Omental fat pad (tissue), 3 donors: ENCODE measurements at regions not wholly inside any gene's neighbourhood (a gene's known extent, or its start where the extent isn't known, plus 50 kb on each side); places are given as distances from the start of the nearest gene placed in this dataset.

Experiments
- ATAC-seq: fragments of 150-250 bp; one replicate; pipeline ENCODE4 v1.9.1; 2016; ENCODE audit warnings: mild to moderate bottlenecking, moderate library complexity; ENCODE audit not compliant: low FRiP score
- DNase-seq: peaks from one replicate; pipeline ENCODE4 v3.0.0-alpha.2; 2019; ENCODE audit warnings: low spot score
- TF ChIP-seq, protein P1 (sequence below), 3 donors: fragments of 450-650 bp; IDR thresholded peaks; one replicate each; pipeline ENCODE4 v1.5.1; 2016 to 2017; ENCODE audit warnings: antibody characterized with exemption in 3 of 3, mild to moderate bottlenecking in 3 of 3, moderate library complexity in 2 of 3

DNA sequence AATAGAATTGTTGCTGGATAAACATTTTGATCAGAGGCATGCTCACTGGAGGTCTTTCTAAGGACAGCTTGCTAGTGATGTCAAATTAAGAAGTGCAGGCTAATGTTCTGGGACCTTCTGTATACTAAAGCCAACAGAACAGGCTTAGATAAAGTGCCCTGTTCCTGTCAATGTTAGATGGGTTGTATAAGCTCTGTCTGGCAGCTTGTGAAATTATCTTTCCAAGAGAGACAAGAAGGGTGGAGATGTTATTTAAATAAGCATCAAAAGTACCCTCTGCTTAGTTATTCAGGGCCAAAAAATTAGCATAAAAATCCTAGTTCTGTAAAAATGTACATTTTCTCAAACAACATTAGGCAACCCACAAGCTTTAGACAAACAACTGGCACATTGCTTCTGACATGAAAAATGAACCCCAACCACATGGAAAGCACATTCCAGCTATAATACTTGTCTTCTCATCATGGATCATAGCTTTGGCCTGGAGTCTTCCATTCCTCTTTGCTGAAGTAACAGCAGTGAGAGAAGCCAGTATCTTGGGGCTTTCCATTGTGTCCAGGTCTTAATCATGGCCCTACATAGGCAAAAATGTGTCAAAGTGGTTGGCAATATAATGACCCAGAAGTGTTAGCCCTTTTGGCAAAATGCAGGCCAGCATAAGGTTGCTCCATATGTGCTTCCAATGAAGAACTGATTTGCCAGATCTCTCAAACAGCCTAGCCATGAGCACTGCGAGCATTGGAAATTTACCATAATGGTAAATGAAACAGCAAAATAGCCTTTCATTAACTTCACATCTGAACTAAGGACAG, 478.1 kb upstream of the ZNF804A start:
- TF ChIP-seq, protein P1, sequence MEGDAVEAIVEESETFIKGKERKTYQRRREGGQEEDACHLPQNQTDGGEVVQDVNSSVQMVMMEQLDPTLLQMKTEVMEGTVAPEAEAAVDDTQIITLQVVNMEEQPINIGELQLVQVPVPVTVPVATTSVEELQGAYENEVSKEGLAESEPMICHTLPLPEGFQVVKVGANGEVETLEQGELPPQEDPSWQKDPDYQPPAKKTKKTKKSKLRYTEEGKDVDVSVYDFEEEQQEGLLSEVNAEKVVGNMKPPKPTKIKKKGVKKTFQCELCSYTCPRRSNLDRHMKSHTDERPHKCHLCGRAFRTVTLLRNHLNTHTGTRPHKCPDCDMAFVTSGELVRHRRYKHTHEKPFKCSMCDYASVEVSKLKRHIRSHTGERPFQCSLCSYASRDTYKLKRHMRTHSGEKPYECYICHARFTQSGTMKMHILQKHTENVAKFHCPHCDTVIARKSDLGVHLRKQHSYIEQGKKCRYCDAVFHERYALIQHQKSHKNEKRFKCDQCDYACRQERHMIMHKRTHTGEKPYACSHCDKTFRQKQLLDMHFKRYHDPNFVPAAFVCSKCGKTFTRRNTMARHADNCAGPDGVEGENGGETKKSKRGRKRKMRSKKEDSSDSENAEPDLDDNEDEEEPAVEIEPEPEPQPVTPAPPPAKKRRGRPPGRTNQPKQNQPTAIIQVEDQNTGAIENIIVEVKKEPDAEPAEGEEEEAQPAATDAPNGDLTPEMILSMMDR (IDR thresholded peaks at IDR 0.05): no peak
- ATAC-seq (no peak), DNase-seq (no peak)

GRCh38 chr2:184125867-184126266, 472.5 kb upstream of the ZNF804A start:
- DNase-seq (no peak), ATAC-seq (no peak)
- TF ChIP-seq, protein P1 (IDR thresholded peaks at IDR 0.05): no peak

GRCh38 chr2:184129073-184129472, 469.3 kb upstream of the ZNF804A start:
- TF ChIP-seq, protein P1 (IDR thresholded peaks at IDR 0.05): no peak
- DNase-seq (no peak), ATAC-seq (no peak)

- ATAC-seq (no peak), DNase-seq (no peak)
- TF ChIP-seq, protein P1 (IDR thresholded peaks at IDR 0.05): no peak
These were observed 460.4 kb upstream of the ZNF804A start for GRCh38 chr2:184137955-184138354.

DNA sequence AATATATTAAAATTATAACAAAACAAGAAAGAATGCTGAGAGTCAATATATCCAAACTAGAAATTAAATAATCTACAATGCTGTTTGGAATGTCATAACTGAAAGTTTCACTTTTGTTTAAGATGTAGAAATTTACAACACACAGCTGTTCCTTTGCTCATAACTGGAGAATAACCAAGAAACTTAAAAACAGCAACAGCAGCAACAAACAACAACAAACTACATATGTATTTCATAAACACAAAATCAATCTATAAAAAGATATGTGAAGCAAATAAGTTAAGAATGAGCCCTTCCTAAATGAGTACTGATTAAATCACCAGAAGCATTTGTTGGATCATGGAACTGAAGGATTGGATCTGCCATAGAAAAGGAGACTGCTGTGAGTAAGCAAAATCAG, 456.5 kb upstream of the ZNF804A start:
- DNase-seq (no peak), ATAC-seq (no peak)
- TF ChIP-seq, protein P1 (IDR thresholded peaks at IDR 0.05): no peak

DNA sequence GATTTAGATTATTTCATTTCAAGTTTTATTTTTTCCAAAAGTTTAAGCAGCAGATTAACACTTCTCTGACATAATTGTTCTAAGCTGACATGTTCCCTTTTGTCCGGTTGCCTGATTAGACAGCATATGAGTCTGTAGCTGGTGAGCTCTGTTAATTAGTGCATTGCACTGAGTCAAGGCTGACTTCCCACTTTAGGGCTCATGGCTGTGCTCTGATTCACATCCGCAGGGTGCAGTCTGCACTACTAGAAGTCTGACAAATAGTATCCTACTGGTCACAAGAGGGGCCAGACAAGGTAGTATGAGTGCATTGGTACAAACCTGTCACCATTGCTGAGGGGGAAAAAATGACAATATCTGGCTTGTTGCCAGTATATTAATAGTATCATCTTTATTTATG, 443.9 kb upstream of the ZNF804A start:
- no peak for ATAC-seq
- no peak for DNase-seq
- TF ChIP-seq, protein P1 (IDR thresholded peaks at IDR 0.05): no peak

DNA sequence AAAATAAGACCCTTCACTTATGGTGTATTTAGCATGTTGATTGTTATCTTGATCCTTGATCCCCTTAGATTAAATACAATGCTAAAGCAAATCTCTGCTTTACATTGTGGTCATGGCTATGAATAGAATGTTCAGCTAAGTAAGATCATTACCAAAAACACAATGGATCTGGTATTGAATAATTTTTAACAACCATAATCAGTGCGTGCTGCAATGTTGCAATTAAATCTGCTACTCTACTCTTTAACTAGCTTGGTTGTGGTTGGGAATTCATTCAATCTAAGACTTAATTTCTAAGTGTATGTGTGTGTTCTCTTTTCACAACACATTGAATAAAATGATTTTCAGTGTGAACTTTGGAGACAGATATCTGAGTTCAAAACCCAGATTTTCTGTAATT, 442.5 kb upstream of the ZNF804A start:
- TF ChIP-seq, protein P1 (IDR thresholded peaks at IDR 0.05): no peak
- no peak for ATAC-seq
- DNase-seq: no peak
